ENCODE measurements at regions not wholly inside any gene's neighbourhood (a gene's known extent, or its start where the extent isn't known, plus 50 kb on each side); places are given as distances from the start of the nearest gene placed in this dataset.

DNA sequence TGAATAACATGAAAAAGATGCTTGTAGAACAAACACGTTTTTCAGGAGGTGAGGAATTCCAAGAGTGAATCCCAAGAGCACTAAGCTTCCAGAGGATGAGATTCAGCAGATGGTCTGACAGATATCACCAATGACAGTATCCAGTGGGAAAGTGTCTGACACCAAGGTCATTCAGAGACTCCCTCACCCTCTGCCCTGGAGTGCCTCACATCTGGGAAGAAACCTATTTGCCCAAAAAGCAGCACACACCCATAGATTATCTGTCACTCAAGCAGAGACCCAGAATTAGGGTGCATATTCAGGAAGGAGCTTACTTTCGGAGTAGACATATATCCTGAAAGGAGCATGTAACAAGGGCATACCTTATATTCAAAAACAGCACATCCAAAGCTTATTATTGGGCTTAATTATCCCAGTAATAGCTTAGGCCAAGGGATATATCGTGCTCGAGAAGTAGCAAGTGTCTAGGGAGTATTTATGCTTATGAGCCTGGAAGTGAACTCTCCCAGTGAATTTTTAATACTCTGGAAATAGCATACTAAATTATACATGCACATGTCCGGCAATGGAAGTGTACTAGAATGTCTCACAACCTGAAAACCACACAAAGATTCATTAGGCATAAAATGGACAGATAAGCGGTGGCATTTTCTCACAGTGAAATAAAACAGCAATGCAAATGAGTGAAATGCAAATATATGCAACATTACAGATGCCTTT is 998.1 kb upstream of the TMEM132C start:
- intact Hi-C loops (cut with DNase I; ENCODE audit: low total_unique reads) = no loop called here
- 71 to 82% (median 75%) methylated on average over 6 of the region's 6 CpGs for WGBS, 5 donors
- no peaks in the 10 kb centered on the region for H3K36me3 ChIP-seq
- no peaks in the 10 kb centered on the region for H3K9me3 ChIP-seq
- no peak for DNase-seq
- H3K27me3 ChIP-seq (replicated peaks in 1 of 7) = peaks cover 0 to 5% (median 0%) of the 10 kb centered on the region in 7 donors
- no peak overlapping the region for H3K4me3 ChIP-seq
- TF ChIP-seq POLR2A (IDR thresholded peaks at IDR 0.05) (no peak), POLR2AphosphoS5 (IDR thresholded peaks at IDR 0.05) (no peak)
- TF ChIP-seq, protein P1, sequence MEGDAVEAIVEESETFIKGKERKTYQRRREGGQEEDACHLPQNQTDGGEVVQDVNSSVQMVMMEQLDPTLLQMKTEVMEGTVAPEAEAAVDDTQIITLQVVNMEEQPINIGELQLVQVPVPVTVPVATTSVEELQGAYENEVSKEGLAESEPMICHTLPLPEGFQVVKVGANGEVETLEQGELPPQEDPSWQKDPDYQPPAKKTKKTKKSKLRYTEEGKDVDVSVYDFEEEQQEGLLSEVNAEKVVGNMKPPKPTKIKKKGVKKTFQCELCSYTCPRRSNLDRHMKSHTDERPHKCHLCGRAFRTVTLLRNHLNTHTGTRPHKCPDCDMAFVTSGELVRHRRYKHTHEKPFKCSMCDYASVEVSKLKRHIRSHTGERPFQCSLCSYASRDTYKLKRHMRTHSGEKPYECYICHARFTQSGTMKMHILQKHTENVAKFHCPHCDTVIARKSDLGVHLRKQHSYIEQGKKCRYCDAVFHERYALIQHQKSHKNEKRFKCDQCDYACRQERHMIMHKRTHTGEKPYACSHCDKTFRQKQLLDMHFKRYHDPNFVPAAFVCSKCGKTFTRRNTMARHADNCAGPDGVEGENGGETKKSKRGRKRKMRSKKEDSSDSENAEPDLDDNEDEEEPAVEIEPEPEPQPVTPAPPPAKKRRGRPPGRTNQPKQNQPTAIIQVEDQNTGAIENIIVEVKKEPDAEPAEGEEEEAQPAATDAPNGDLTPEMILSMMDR (IDR thresholded peaks at IDR 0.05 in 8 of 11, conservative IDR thresholded peaks at IDR 0.05 in 3 of 11) = no peak
- H3K27ac ChIP-seq = no peak overlapping the region
- H3K4me1 ChIP-seq = no peaks in the 10 kb centered on the region

DNA sequence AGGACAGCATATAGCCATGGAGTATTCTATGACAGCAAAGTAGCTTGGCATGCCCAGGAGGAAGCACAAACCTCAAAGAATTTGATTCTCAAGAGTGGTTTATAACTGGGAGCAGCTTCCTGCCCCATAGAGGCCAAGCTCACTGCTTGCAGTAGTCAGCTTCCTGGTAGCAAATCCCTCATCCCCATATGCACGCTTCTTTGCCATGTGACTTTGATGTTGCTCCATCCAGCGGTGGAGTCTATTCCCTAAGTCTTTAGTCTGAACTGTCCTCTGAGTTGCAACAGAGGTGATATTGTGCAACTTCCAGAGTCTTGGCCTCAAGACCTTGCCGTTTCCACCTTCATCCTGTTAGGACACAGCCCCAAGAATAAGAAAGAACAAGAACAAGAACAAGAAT is 996.8 kb upstream of the TMEM132C start:
- H3K36me3 ChIP-seq = no peaks in the 10 kb centered on the region
- intact Hi-C loops (cut with DNase I; ENCODE audit: low total_unique reads) = no loop called here
- H3K4me3 ChIP-seq = no peak overlapping the region
- no peak for DNase-seq
- H3K9me3 ChIP-seq = no peaks in the 10 kb centered on the region
- peaks cover 0 to 5% (median 0%) of the 10 kb centered on the region in 7 donors for H3K27me3 ChIP-seq (replicated peaks in 1 of 7)
- WGBS, 5 donors = 36 to 71% (median 45%) methylated on average over 3 of the region's 3 CpGs
- no peak overlapping the region for H3K27ac ChIP-seq
- H3K4me1 ChIP-seq = no peaks in the 10 kb centered on the region
- TF ChIP-seq POLR2AphosphoS5 (IDR thresholded peaks at IDR 0.05) = peak in 1 of 3 donors; percentile 6
- TF ChIP-seq, protein P1 (IDR thresholded peaks at IDR 0.05 in 8 of 11, conservative IDR thresholded peaks at IDR 0.05 in 3 of 11) = no peak

DNA sequence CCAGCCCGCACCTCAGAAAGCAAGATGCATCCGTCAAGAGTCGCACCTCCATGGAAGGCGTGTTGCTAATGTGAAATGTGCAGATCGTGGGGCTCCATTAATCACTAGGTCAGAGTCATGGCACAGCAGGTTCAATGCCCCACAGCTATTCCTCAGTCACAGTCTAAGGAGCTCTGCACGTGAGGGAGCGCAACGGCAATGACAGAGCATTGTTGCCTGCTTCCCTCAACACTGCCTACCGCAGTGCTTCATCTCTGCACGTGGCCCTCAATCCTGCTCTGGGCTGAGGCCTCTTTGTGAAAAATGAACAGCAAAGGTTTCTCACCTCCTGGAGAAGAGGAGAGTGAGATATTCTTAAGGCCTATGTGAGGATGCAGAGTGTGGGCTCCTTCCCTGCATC is 995.2 kb upstream of the TMEM132C start:
- Histone ChIP-seq H3K27me3 (replicated peaks in 1 of 7) (peaks cover 0 to 11% (median 0%) of the 10 kb centered on the region in 7 donors), H3K36me3 (no peaks in the 10 kb centered on the region), H3K27ac (no peak overlapping the region), H3K4me1 (no peaks in the 10 kb centered on the region), H3K4me3 (no peak overlapping the region), H3K9me3 (no peaks in the 10 kb centered on the region)
- intact Hi-C loops (cut with DNase I; ENCODE audit: low total_unique reads) = no loop called here
- 83 to 93% (median 92%) methylated on average over 10 of the region's 10 CpGs for WGBS, 5 donors
- DNase-seq = no peak
- TF ChIP-seq POLR2A (IDR thresholded peaks at IDR 0.05) (no peak), POLR2AphosphoS5 (IDR thresholded peaks at IDR 0.05) (no peak)
- TF ChIP-seq, protein P1 (IDR thresholded peaks at IDR 0.05 in 8 of 11, conservative IDR thresholded peaks at IDR 0.05 in 3 of 11) = no peak

DNA sequence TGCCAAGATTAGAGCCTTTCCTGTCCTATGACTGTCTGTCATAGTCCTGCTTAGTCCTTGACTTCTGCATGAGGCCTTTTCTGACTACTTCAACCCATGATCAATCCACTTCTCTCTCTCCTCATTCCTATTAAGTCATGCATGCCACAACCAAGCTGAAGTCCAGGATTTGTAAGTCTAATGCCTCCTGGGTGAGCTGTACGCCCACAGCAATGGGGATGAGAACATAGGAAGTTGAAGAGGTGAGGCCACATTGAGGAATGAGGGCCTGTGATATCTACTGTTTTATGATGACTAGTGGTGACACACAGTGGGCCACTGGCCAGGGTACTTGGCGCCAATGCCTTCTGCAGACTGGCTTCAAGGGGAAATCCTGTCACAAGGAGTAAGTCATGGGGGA is 994.1 kb upstream of the TMEM132C start:
- Histone ChIP-seq H3K27me3 (replicated peaks in 1 of 7) (peaks cover 0 to 15% (median 0%) of the 10 kb centered on the region in 7 donors), H3K36me3 (no peaks in the 10 kb centered on the region), H3K4me1 (no peaks in the 10 kb centered on the region), H3K27ac (no peak overlapping the region), H3K9me3 (no peaks in the 10 kb centered on the region), H3K4me3 (no peak overlapping the region)
- WGBS, 5 donors = 82 to 95% (median 84%) methylated on average over 2 of the region's 2 CpGs
- TF ChIP-seq POLR2AphosphoS5 (IDR thresholded peaks at IDR 0.05) = no peak
- no peak for TF ChIP-seq POLR2A (IDR thresholded peaks at IDR 0.05)
- TF ChIP-seq, protein P1 (IDR thresholded peaks at IDR 0.05 in 8 of 11, conservative IDR thresholded peaks at IDR 0.05 in 3 of 11) = no peak
- no peak for DNase-seq
- intact Hi-C loops (cut with DNase I; ENCODE audit: low total_unique reads) = no loop called here
